Endothelial cell (in vitro differentiated cells): ENCODE measurements at regions not wholly inside any gene's neighbourhood (a gene's known extent, or its start where the extent isn't known, plus 50 kb on each side); places are given as distances from the start of the nearest gene placed in this dataset.
"Not testable (repeated sequence)": the region's sequence is repeated elsewhere in the genome, so short reads cannot be mapped to it uniquely, and the experiment has no call there.

Experiments used
- DNase-seq: peaks from one replicate; pipeline ENCODE4 v3.0.0; 2021; ENCODE audit warnings: low spot score
- H3K27ac Mint-ChIP-seq: one replicate; pipeline ENCODE4 v1.8.0; 2021; ENCODE audit warnings: mixed read lengths, inconsistent platforms; ENCODE audit not compliant: unreplicated experiment
- H3K27me3 Mint-ChIP-seq: one replicate; pipeline ENCODE4 v1.8.0; 2021; ENCODE audit warnings: mild to moderate bottlenecking, moderate library complexity, mixed read lengths, inconsistent platforms; ENCODE audit not compliant: unreplicated experiment
- H3K36me3 Mint-ChIP-seq: one replicate; pipeline ENCODE4 v1.8.0; 2021; ENCODE audit warnings: mild to moderate bottlenecking, low read depth, mixed read lengths, inconsistent platforms; ENCODE audit not compliant: unreplicated experiment
- H3K4me1 Mint-ChIP-seq: one replicate; pipeline ENCODE4 v1.8.0; 2021; ENCODE audit warnings: mild to moderate bottlenecking, mixed read lengths, inconsistent platforms; ENCODE audit not compliant: unreplicated experiment
- H3K4me3 Mint-ChIP-seq: one replicate; pipeline ENCODE4 v1.8.0; 2021; ENCODE audit warnings: mild to moderate bottlenecking, mixed read lengths, inconsistent platforms; ENCODE audit not compliant: unreplicated experiment
- H3K9me3 Mint-ChIP-seq: one replicate; pipeline ENCODE4 v1.8.0; 2021; ENCODE audit warnings: mixed read lengths, inconsistent platforms; ENCODE audit not compliant: unreplicated experiment
- CTCF ChIP-seq: fragments of 200-600 bp; sonication (generic); IDR thresholded peaks from one replicate; pipeline ENCODE4 v1.5.0; 2021; ENCODE audit warnings: antibody characterized with exemption; ENCODE audit not compliant: unreplicated experiment

- no peaks in the 10 kb centered on the region for H3K9me3 Mint-ChIP-seq
- no peak overlapping the region for H3K4me3 Mint-ChIP-seq
- H3K4me1 Mint-ChIP-seq = peaks cover 47% of the 10 kb centered on the region
- TF ChIP-seq CTCF = no peak
- no peaks in the 10 kb centered on the region for H3K36me3 Mint-ChIP-seq
- H3K27me3 Mint-ChIP-seq = peaks cover 5% of the 10 kb centered on the region
- peak overlapping the region; percentile 100 for H3K27ac Mint-ChIP-seq
- DNase-seq = no peak
Observed at GRCh38 chr12:47359310-47360092, 279.7 kb upstream of the AMIGO2 start.

GRCh38 chr12:47357006-47357405, 277.2 kb upstream of the AMIGO2 start:
- not testable (repeated sequence) for H3K36me3 Mint-ChIP-seq, H3K27me3 Mint-ChIP-seq, H3K4me3 Mint-ChIP-seq, DNase-seq, H3K9me3 Mint-ChIP-seq
- Mint-ChIP-seq H3K27ac (peak overlapping the region; percentile 39), H3K4me1 (peaks cover 38% of the 10 kb centered on the region)

- H3K36me3 Mint-ChIP-seq = no peaks in the 10 kb centered on the region
- H3K4me3 Mint-ChIP-seq = no peak overlapping the region
- H3K27me3 Mint-ChIP-seq = peaks cover 3% of the 10 kb centered on the region
- H3K9me3 Mint-ChIP-seq = no peaks in the 10 kb centered on the region
- H3K27ac Mint-ChIP-seq = peak overlapping the region; percentile 39
- DNase-seq = no peak
- no peak for TF ChIP-seq CTCF
- H3K4me1 Mint-ChIP-seq = peaks cover 32% of the 10 kb centered on the region
Observed at GRCh38 chr12:47356129-47356700, 276.5 kb upstream of the AMIGO2 start.

- Mint-ChIP-seq H3K27ac (no peak overlapping the region), H3K36me3 (no peaks in the 10 kb centered on the region), H3K9me3 (no peaks in the 10 kb centered on the region), H3K27me3 (no peaks in the 10 kb centered on the region), H3K4me3 (no peak overlapping the region), H3K4me1 (peaks cover 16% of the 10 kb centered on the region)
- no peak for TF ChIP-seq CTCF
- DNase-seq = no peak
Observed at GRCh38 chr12:47353508-47353907, 273.7 kb upstream of the AMIGO2 start.

GRCh38 chr12:47352067-47352466, 272.3 kb upstream of the AMIGO2 start:
- DNase-seq = no peak
- TF ChIP-seq CTCF = no peak
- Mint-ChIP-seq H3K4me1 (peaks cover 11% of the 10 kb centered on the region), H3K4me3 (no peak overlapping the region), H3K27me3 (no peaks in the 10 kb centered on the region), H3K9me3 (no peaks in the 10 kb centered on the region), H3K27ac (no peak overlapping the region), H3K36me3 (no peaks in the 10 kb centered on the region)
